Suprapubic skin (tissue), 4 donors: ENCODE measurements at regions not wholly inside any gene's neighbourhood (a gene's known extent, or its start where the extent isn't known, plus 50 kb on each side); places are given as distances from the start of the nearest gene placed in this dataset.

Experiments
- DNase-seq, 2 donors: peaks; one replicate each; pipeline ENCODE4 v3.0.0-alpha.2; 2019; ENCODE audit warnings: low spot score in 2 of 2
- H3K27ac ChIP-seq: fragments of 200-600 bp; sonication (generic); one replicate; pipeline ENCODE4 v1.5.1; 2019
- H3K27me3 ChIP-seq: fragments of 200-600 bp; sonication (generic); one replicate; pipeline ENCODE4 v1.5.1; 2019
- H3K36me3 ChIP-seq: fragments of 200-600 bp; sonication (generic); one replicate; pipeline ENCODE4 v1.5.1; 2019
- H3K4me1 ChIP-seq: fragments of 200-600 bp; sonication (generic); one replicate; pipeline ENCODE4 v1.5.1; 2019
- H3K4me3 ChIP-seq: fragments of 200-600 bp; sonication (generic); one replicate; pipeline ENCODE4 v1.5.1; 2019; ENCODE audit warnings: mild to moderate bottlenecking
- H3K9me3 ChIP-seq: fragments of 200-600 bp; sonication (generic); one replicate; pipeline ENCODE4 v1.5.1; 2019
- EP300 ChIP-seq: sonication (generic); formaldehyde crosslinking; IDR thresholded peaks from one replicate; pipeline ENCODE4 v1.6.1; 2017; ENCODE audit warnings: antibody characterized with exemption
- POLR2A ChIP-seq, 2 donors: fragments of 450-650 bp; IDR thresholded peaks; one replicate each; pipeline ENCODE4 v1.6.1; 2017; ENCODE audit warnings: antibody characterized with exemption in 2 of 2, mild to moderate bottlenecking in 2 of 2, moderate library complexity in 2 of 2
- POLR2AphosphoS5 ChIP-seq, 3 donors: sonication (generic); formaldehyde crosslinking; IDR thresholded peaks; one replicate each; pipeline ENCODE4 v1.6.1; 2017; ENCODE audit warnings: antibody characterized with exemption in 3 of 3
- WGBS: methylation state at CpG from one replicate; pipeline ENCODE4 v1.1.5; 2018; 5-methylcytosine and 5-hydroxymethylcytosine counted together
- TF ChIP-seq, protein P1 (sequence below), 2 donors: fragments of 200-600 bp in 1 of 2; fragments of 450-650 bp in 1 of 2; sonication (generic) in 1 of 2; IDR thresholded peaks; one replicate each; pipeline ENCODE4 v1.5.1; 2016 to 2019; ENCODE audit warnings: antibody characterized with exemption in 2 of 2, mild to moderate bottlenecking in 1 of 2, moderate library complexity in 1 of 2

DNA sequence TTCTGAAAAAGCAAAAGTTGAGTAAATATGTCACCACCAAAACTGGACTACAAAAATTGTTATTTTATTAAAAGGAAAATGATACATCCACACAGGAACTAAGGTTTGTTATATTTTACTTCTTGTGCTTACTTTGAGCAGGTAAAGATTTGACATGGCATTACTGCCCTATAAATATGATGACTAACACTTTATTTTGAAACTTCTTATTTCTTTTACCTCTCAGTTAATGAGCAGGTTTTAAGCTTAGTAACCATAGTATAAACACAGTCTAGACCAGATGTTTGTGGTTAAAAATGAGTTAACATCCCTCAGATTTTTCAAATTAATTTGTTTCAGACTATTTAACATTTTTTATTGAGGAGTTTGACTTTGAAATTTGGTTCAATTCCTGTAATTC lies 862.5 kb upstream of the USP15 start:
- no peaks in the 10 kb centered on the region for H3K9me3 ChIP-seq
- no peaks in the 10 kb centered on the region for H3K36me3 ChIP-seq
- H3K4me1 ChIP-seq, result no peaks in the 10 kb centered on the region
- no peak for DNase-seq
- no peak overlapping the region for H3K4me3 ChIP-seq
- H3K27me3 ChIP-seq, result no peaks in the 10 kb centered on the region
- no peak overlapping the region for H3K27ac ChIP-seq
- TF ChIP-seq EP300 (no peak), POLR2AphosphoS5 (IDR thresholded peaks at IDR 0.05) (no peak), POLR2A (IDR thresholded peaks at IDR 0.05) (no peak)
- TF ChIP-seq, protein P1, sequence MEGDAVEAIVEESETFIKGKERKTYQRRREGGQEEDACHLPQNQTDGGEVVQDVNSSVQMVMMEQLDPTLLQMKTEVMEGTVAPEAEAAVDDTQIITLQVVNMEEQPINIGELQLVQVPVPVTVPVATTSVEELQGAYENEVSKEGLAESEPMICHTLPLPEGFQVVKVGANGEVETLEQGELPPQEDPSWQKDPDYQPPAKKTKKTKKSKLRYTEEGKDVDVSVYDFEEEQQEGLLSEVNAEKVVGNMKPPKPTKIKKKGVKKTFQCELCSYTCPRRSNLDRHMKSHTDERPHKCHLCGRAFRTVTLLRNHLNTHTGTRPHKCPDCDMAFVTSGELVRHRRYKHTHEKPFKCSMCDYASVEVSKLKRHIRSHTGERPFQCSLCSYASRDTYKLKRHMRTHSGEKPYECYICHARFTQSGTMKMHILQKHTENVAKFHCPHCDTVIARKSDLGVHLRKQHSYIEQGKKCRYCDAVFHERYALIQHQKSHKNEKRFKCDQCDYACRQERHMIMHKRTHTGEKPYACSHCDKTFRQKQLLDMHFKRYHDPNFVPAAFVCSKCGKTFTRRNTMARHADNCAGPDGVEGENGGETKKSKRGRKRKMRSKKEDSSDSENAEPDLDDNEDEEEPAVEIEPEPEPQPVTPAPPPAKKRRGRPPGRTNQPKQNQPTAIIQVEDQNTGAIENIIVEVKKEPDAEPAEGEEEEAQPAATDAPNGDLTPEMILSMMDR (IDR thresholded peaks at IDR 0.05), result no peak

DNA sequence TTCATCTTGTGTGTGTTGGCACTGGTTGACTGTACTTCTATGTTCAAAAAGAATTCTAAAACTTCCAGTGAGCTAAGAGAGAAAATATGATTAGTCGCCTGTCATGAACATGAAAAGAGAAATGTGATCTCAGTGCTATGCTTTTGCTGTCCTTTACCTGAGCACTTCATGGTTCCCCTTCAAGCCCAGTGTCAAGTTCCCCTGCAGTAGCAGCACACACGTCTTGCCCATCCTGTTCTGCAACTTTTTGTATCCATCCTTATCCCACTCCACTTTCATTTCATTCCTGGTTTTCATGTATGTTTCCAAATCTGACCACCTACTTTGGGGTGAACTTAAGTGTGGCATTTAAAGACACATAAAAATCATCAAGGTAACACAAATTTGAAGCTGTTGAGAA lies 848.0 kb upstream of the USP15 start:
- H3K4me3 ChIP-seq, result no peak overlapping the region
- H3K36me3 ChIP-seq, result no peaks in the 10 kb centered on the region
- 31% methylated on average over 2 of the region's 2 CpGs for WGBS
- no peaks in the 10 kb centered on the region for H3K4me1 ChIP-seq
- TF ChIP-seq, protein P1 (IDR thresholded peaks at IDR 0.05), result no peak
- TF ChIP-seq POLR2A (IDR thresholded peaks at IDR 0.05) (no peak), EP300 (no peak), POLR2AphosphoS5 (IDR thresholded peaks at IDR 0.05) (no peak)
- no peak for DNase-seq
- H3K9me3 ChIP-seq, result no peaks in the 10 kb centered on the region
- no peak overlapping the region for H3K27ac ChIP-seq
- no peaks in the 10 kb centered on the region for H3K27me3 ChIP-seq

DNA sequence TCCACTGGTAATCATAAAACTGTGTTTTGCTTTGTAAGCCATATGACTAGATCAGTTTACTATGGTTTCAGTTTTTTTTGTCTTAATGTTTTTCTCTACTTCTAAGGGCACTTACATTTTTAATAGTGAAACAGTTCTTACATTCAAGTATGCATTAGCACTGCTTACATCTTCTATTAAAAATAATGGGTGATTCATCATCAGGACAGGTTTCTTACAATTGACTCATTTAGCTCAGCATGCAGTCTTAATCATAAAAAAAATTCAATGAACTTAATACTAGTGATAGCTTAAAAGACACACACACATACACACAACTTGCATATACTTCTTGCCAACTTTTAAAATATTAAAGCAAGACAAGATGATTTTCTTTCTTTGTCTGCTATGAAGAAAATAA lies 845.7 kb upstream of the USP15 start:
- H3K4me1 ChIP-seq, result no peaks in the 10 kb centered on the region
- no peak overlapping the region for H3K4me3 ChIP-seq
- DNase-seq, result no peak
- no peaks in the 10 kb centered on the region for H3K9me3 ChIP-seq
- H3K27me3 ChIP-seq, result no peaks in the 10 kb centered on the region
- no peak for TF ChIP-seq EP300
- TF ChIP-seq POLR2A (IDR thresholded peaks at IDR 0.05), result no peak
- no peak for TF ChIP-seq POLR2AphosphoS5 (IDR thresholded peaks at IDR 0.05)
- TF ChIP-seq, protein P1 (IDR thresholded peaks at IDR 0.05), result no peak
- no peak overlapping the region for H3K27ac ChIP-seq
- no peaks in the 10 kb centered on the region for H3K36me3 ChIP-seq

DNA sequence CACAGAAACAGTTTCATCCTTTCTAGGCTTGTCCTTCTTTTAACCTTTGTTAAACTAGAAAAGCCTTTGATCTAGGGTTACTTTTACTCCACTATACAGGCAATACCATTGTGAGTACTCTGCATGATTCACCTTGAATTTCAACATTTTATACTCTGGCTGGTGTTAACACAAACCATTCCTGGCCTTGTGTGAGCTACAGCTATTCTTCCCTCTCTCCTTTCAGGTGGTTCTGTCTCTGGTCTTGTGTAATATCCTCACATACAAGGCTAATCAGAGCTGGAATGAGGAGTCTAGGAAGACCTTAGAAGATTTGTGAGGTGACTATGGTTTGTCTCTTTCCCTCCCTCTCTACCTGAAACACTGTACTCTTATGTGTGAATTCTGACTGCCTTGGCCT lies 837.4 kb upstream of the USP15 start:
- no peaks in the 10 kb centered on the region for H3K4me1 ChIP-seq
- no peaks in the 10 kb centered on the region for H3K27me3 ChIP-seq
- DNase-seq, result no peak
- TF ChIP-seq POLR2AphosphoS5 (IDR thresholded peaks at IDR 0.05) (no peak), POLR2A (IDR thresholded peaks at IDR 0.05) (no peak), EP300 (no peak)
- TF ChIP-seq, protein P1 (IDR thresholded peaks at IDR 0.05), result no peak
- no peaks in the 10 kb centered on the region for H3K36me3 ChIP-seq
- H3K27ac ChIP-seq, result no peak overlapping the region
- H3K9me3 ChIP-seq, result peaks cover 6% of the 10 kb centered on the region
- H3K4me3 ChIP-seq, result no peak overlapping the region

DNA sequence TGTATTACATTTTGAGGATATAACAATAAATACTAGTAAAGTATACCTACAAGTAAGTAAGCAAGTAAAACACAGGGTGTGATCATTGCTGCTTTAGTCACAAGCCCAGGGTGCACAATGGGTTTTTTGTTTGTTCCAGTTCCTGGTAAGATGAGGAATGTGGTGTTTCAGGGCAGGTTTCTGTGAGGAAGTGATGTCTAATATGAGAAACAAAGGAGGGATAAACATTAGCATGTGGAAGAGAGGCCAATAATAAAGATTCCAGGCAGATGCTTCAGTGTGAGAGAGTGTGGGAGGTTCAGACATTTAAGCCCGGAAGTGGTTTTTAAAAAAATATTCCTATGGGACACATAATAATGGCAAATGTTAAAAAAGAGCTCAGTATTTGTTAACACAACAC lies 808.1 kb upstream of the USP15 start:
- WGBS, result 61% methylated on average over 1 of the region's 1 CpG
- H3K4me1 ChIP-seq, result no peaks in the 10 kb centered on the region
- TF ChIP-seq, protein P1 (IDR thresholded peaks at IDR 0.05), result no peak
- no peak for TF ChIP-seq POLR2AphosphoS5 (IDR thresholded peaks at IDR 0.05)
- TF ChIP-seq POLR2A (IDR thresholded peaks at IDR 0.05), result no peak
- no peak for TF ChIP-seq EP300
- no peaks in the 10 kb centered on the region for H3K36me3 ChIP-seq
- no peaks in the 10 kb centered on the region for H3K9me3 ChIP-seq
- H3K4me3 ChIP-seq, result no peak overlapping the region
- DNase-seq, result no peak
- H3K27me3 ChIP-seq, result no peaks in the 10 kb centered on the region
- H3K27ac ChIP-seq, result no peak overlapping the region
